Ishikawa (cell line): ENCODE measurements at regions not wholly inside any gene's neighbourhood (a gene's known extent, or its start where the extent isn't known, plus 50 kb on each side); places are given as distances from the start of the nearest gene placed in this dataset.

Experiments
- EP300 ChIP-seq: IDR thresholded peaks from 2 replicates; pipeline ENCODE4 v1.6.1; 2012; ENCODE audit warnings: borderline replicate concordance
- RAD21 ChIP-seq: IDR thresholded peaks from 2 replicates; pipeline ENCODE4 v1.6.1; 2012; ENCODE audit warnings: low read depth

DNA sequence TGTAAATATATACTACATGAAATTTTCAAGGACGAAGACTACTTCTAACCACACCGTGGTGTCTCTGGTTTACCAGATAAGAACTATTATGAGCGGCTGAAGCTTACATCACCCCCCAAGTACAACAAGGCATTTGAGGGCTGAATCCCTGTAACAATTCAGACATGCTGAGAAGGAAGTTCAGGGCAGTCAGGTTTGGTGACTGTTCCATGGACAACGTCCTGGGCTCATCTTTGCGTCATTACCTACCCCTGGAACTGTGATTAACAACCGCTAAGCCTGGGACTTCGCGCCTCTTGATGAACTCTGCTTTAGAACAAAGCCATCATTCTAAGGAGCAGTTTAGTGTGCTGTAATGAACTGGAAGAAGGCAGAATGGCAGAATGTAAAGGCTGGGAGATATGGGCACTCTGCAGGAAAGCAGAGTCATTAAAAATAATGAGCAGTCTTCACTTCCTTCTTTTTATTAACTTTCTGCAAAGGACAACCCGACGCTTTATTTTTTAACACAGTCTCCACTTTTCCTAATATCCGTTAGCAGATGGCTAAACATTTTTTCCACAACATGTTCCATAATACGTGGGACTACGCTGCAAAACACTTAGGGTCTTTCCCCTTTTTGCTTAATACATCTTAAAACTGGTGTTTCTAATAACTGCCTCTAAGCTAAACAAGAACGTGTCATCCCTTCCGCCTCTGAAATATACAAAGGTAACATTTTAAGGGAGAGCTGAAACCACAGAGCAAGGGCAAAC is 263.2 kb downstream of the ADAMTS20 start:
- TF ChIP-seq RAD21 (no peak), EP300 (no peak)
